ENCODE measurements at regions not wholly inside any gene's neighbourhood (a gene's known extent, or its start where the extent isn't known, plus 50 kb on each side); places are given as distances from the start of the nearest gene placed in this dataset.

GRCh38 chr13:75178436-75178835 is 303.5 kb downstream of the TBC1D4 start:
- Mint-ChIP-seq H3K4me1 (peaks cover 11% of the 10 kb centered on the region), H3K36me3 (peaks cover 19% of the 10 kb centered on the region), H3K27ac (no peak overlapping the region), H3K4me3 (no peak overlapping the region), H3K27me3 (ENCODE audit: low read depth) (no peaks in the 10 kb centered on the region), H3K9me3 (peaks cover 33% of the 10 kb centered on the region)
- POLR2A ChIA-PET: interaction anchor here (0.6 kb wide), 1 partner anchor 57 kb away, joined by 4 read pairs; no protein-coding TSS in a partner anchor
- no peak for DNase-seq (ENCODE audit: low spot score)
- no peak for ATAC-seq
- CTCF ChIA-PET: no interaction called here
- no peak for TF ChIP-seq ZNF263 (CRISPR knock-in tag; IDR thresholded peaks at IDR 0.05; ENCODE audit: low read depth)
- no peak for TF ChIP-seq ATF6 (CRISPR knock-in tag; IDR thresholded peaks at IDR 0.05)
- no peak for TF ChIP-seq ZNF232 (CRISPR knock-in tag; IDR thresholded peaks at IDR 0.05)
- no peak for TF ChIP-seq CREM (CRISPR knock-in tag; IDR thresholded peaks at IDR 0.05)
- no peak for TF ChIP-seq PREB (CRISPR knock-in tag; IDR thresholded peaks at IDR 0.05; ENCODE audit: borderline replicate concordance)
- no peak for TF ChIP-seq ZNF416 (CRISPR knock-in tag; IDR thresholded peaks at IDR 0.05)
- TF ChIP-seq ATF1 (CRISPR knock-in tag; IDR thresholded peaks at IDR 0.05): no peak
- no peak for TF ChIP-seq ZNF281 (CRISPR knock-in tag; IDR thresholded peaks at IDR 0.05)
- no peak for TF ChIP-seq CREB1 (CRISPR knock-in tag; IDR thresholded peaks at IDR 0.05)
- TF ChIP-seq ZNF532 (CRISPR knock-in tag; IDR thresholded peaks at IDR 0.05; ENCODE audit: borderline replicate concordance): no peak
- no peak for TF ChIP-seq STAT6 (CRISPR knock-in tag; conservative IDR thresholded peaks at IDR 0.05; ENCODE audit: low read depth)
- TF ChIP-seq JAZF1 (CRISPR knock-in tag; IDR thresholded peaks at IDR 0.05): no peak
- TF ChIP-seq GABPB1 (CRISPR knock-in tag; IDR thresholded peaks at IDR 0.05): no peak
- no peak for TF ChIP-seq PRDM15 (CRISPR knock-in tag; IDR thresholded peaks at IDR 0.05)
- no peak for TF ChIP-seq ZNF423 (CRISPR knock-in tag; IDR thresholded peaks at IDR 0.05)
- TF ChIP-seq CBFB (CRISPR knock-in tag; IDR thresholded peaks at IDR 0.05; ENCODE audit: low read depth): no peak
- no peak for TF ChIP-seq CTCF (IDR thresholded peaks at IDR 0.05)
- TF ChIP-seq NR1H2 (CRISPR knock-in tag; IDR thresholded peaks at IDR 0.05): no peak

Data from WTC11 (cell line).